NB4 (cell line): ENCODE measurements at regions not wholly inside any gene's neighbourhood (a gene's known extent, or its start where the extent isn't known, plus 50 kb on each side); places are given as distances from the start of the nearest gene placed in this dataset.

ENCODE experiments used
- CTCF ChIP-seq: IDR thresholded peaks from one replicate; pipeline ENCODE4 v1.5.1; 2012; ENCODE audit warnings: low read depth, low read length
- MYC ChIP-seq: IDR thresholded peaks from 2 replicates; pipeline ENCODE4 v1.6.1; 2011; ENCODE audit warnings: low read depth, low read length
- POLR2A ChIP-seq: IDR thresholded peaks from 2 replicates; pipeline ENCODE4 v1.6.1; 2011; ENCODE audit warnings: mild to moderate bottlenecking; ENCODE audit not compliant: insufficient read length; ENCODE audit errors: extremely low read depth

GRCh38 chr13:65095161-65096082 is 2134.7 kb downstream of the PCDH9 start:
- TF ChIP-seq POLR2A, result no peak
- TF ChIP-seq CTCF, result no peak
- TF ChIP-seq MYC, result no peak
